Bronchial epithelial cell (primary cell): ENCODE measurements at regions not wholly inside any gene's neighbourhood (a gene's known extent, or its start where the extent isn't known, plus 50 kb on each side); places are given as distances from the start of the nearest gene placed in this dataset.

Source experiments
- DNase-seq: peaks from one replicate; pipeline ENCODE4 v3.0.0-alpha.2; 2010; ENCODE audit warnings: low read depth
- FAIRE-seq: peaks from 2 replicates; lab custom pipeline; 2011; peaks lifted over from hg19 to GRCh38; lab: Jason Lieb, UNC
- H3K27me3 ChIP-seq: 2 replicates; pipeline ENCODE4 v1.5.1; 2011; ENCODE audit warnings: low read length; ENCODE audit not compliant: control insufficient read depth, insufficient read depth
- H3K36me3 ChIP-seq: 2 replicates; pipeline ENCODE4 v1.5.1; 2011; ENCODE audit warnings: low read length; ENCODE audit not compliant: control insufficient read depth, insufficient read depth
- H3K4me3 ChIP-seq: 2 replicates; pipeline ENCODE4 v1.5.1; 2011; ENCODE audit warnings: mild to moderate bottlenecking, low read depth, low read length, control low read depth
- CTCF ChIP-seq: IDR thresholded peaks from 2 replicates; pipeline ENCODE4 v1.5.1; 2011; ENCODE audit warnings: mild to moderate bottlenecking, moderate library complexity, low read length, control low read depth, inconsistent platforms; ENCODE audit not compliant: insufficient read depth, severe bottlenecking

GRCh38 chr6:168888102-168888501, 365.5 kb downstream of the THBS2 start:
- FAIRE-seq (no peak), DNase-seq (no peak)
- no peaks in the 10 kb centered on the region for H3K36me3 ChIP-seq
- H3K4me3 ChIP-seq, result no peak overlapping the region
- H3K27me3 ChIP-seq, result no peaks in the 10 kb centered on the region
- TF ChIP-seq CTCF, result no peak

- no peaks in the 10 kb centered on the region for H3K27me3 ChIP-seq
- TF ChIP-seq CTCF, result no peak
- H3K4me3 ChIP-seq, result no peak overlapping the region
- no peaks in the 10 kb centered on the region for H3K36me3 ChIP-seq
- DNase-seq (no peak), FAIRE-seq (no peak)
Measured at GRCh38 chr6:168887621-168888020, 366.0 kb downstream of the THBS2 start.

- DNase-seq (no peak), FAIRE-seq (no peak)
- H3K36me3 ChIP-seq, result no peaks in the 10 kb centered on the region
- no peak for TF ChIP-seq CTCF
- H3K27me3 ChIP-seq, result no peaks in the 10 kb centered on the region
- H3K4me3 ChIP-seq, result no peak overlapping the region
Measured at GRCh38 chr6:168886964-168887363, 366.7 kb downstream of the THBS2 start.

- Histone ChIP-seq H3K36me3 (no peaks in the 10 kb centered on the region), H3K4me3 (no peak overlapping the region), H3K27me3 (no peaks in the 10 kb centered on the region)
- TF ChIP-seq CTCF, result no peak
- FAIRE-seq (no peak), DNase-seq (no peak)
Measured at GRCh38 chr6:168885751-168886742, 367.6 kb downstream of the THBS2 start.

- Histone ChIP-seq H3K4me3 (no peak overlapping the region), H3K27me3 (no peaks in the 10 kb centered on the region), H3K36me3 (no peaks in the 10 kb centered on the region)
- no peak for FAIRE-seq
- no peak for TF ChIP-seq CTCF
- no peak for DNase-seq
Measured at GRCh38 chr6:168885196-168885595, 368.4 kb downstream of the THBS2 start.
